ENCODE measurements at regions not wholly inside any gene's neighbourhood (a gene's known extent, or its start where the extent isn't known, plus 50 kb on each side); places are given as distances from the start of the nearest gene placed in this dataset.
A peak's percentile ranks its signal among the peaks of the same experiment; 100 is the strongest.

GRCh38 chr2:31642707-31643106 lies 62.0 kb upstream of the SRD5A2 start:
- TF ChIP-seq CTCF (IDR thresholded peaks at IDR 0.05) = no peak
- TF ChIP-seq MAZ (IDR thresholded peaks at IDR 0.05; ENCODE audit: borderline replicate concordance, low read depth, low read length) = no peak
- no peak for TF ChIP-seq CHD2 (IDR thresholded peaks at IDR 0.05; ENCODE audit: low read length, partially characterized antibody)
- TF ChIP-seq POLR2A (IDR thresholded peaks at IDR 0.05; ENCODE audit: low read length) = no peak
- TF ChIP-seq USF2 (IDR thresholded peaks at IDR 0.05) = no peak
- TF ChIP-seq ZC3H11A (IDR thresholded peaks at IDR 0.05) = no peak
- no peak for TF ChIP-seq RFX5 (IDR thresholded peaks at IDR 0.05)
- no peak for TF ChIP-seq MYC (IDR thresholded peaks at IDR 0.05; ENCODE audit: borderline replicate concordance, low read length)
- no peak for TF ChIP-seq NPAS2 (CRISPR knock-in tag; IDR thresholded peaks at IDR 0.05; ENCODE audit: borderline replicate concordance)
- no peak for TF ChIP-seq ZFP36 (IDR thresholded peaks at IDR 0.05; ENCODE audit: borderline replicate concordance, partially characterized antibody)
- TF ChIP-seq MAFK (IDR thresholded peaks at IDR 0.05; ENCODE audit: partially characterized antibody) = peak; percentile 56
- TF ChIP-seq KDM1A (IDR thresholded peaks at IDR 0.05; ENCODE audit: low read depth) = no peak
- TF ChIP-seq HMGXB4 (CRISPR knock-in tag; IDR thresholded peaks at IDR 0.05; ENCODE audit: borderline replicate concordance) = no peak

All from A549 (cell line).